Testis (tissue), 2 donors: ENCODE measurements at regions not wholly inside any gene's neighbourhood (a gene's known extent, or its start where the extent isn't known, plus 50 kb on each side); places are given as distances from the start of the nearest gene placed in this dataset.

Experiments used
- POLR2A ChIP-seq: fragments of 450-650 bp; IDR thresholded peaks from one replicate; pipeline ENCODE4 v1.6.1; 2017; ENCODE audit warnings: antibody characterized with exemption, mild to moderate bottlenecking, moderate library complexity
- TF ChIP-seq, protein P1 (sequence below), 3 experiments: fragments of 450-650 bp in 2 of 3; fragments of 200-600 bp in 1 of 3; sonication (generic) in 1 of 3; IDR thresholded peaks; one replicate each; pipeline ENCODE4 v1.5.1; 2016 to 2019; ENCODE audit warnings: antibody characterized with exemption in 3 of 3, mild to moderate bottlenecking in 2 of 3, moderate library complexity in 1 of 3

- TF ChIP-seq POLR2A, result no peak
- TF ChIP-seq, protein P1, sequence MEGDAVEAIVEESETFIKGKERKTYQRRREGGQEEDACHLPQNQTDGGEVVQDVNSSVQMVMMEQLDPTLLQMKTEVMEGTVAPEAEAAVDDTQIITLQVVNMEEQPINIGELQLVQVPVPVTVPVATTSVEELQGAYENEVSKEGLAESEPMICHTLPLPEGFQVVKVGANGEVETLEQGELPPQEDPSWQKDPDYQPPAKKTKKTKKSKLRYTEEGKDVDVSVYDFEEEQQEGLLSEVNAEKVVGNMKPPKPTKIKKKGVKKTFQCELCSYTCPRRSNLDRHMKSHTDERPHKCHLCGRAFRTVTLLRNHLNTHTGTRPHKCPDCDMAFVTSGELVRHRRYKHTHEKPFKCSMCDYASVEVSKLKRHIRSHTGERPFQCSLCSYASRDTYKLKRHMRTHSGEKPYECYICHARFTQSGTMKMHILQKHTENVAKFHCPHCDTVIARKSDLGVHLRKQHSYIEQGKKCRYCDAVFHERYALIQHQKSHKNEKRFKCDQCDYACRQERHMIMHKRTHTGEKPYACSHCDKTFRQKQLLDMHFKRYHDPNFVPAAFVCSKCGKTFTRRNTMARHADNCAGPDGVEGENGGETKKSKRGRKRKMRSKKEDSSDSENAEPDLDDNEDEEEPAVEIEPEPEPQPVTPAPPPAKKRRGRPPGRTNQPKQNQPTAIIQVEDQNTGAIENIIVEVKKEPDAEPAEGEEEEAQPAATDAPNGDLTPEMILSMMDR (IDR thresholded peaks at IDR 0.05), result no peak
Observed at GRCh38 chr3:43866529-43867353, 176.0 kb downstream of the ABHD5 start.
